T-helper 2 cell (primary cell): ENCODE measurements at regions not wholly inside any gene's neighbourhood (a gene's known extent, or its start where the extent isn't known, plus 50 kb on each side); places are given as distances from the start of the nearest gene placed in this dataset.

Experiments
- DNase-seq, 5 experiments: peaks; one replicate each; pipeline versions ENCODE4 v3.0.0 to v3.0.0-alpha.2; 2012 to 2022

GRCh38 chr13:111862836-111863815 is 203.8 kb upstream of the SOX1 start:
- DNase-seq = no peak

GRCh38 chr13:111864566-111864965 is 202.4 kb upstream of the SOX1 start:
- DNase-seq = no peak

GRCh38 chr13:111865046-111865445 is 201.9 kb upstream of the SOX1 start:
- DNase-seq = no peak

GRCh38 chr13:111865826-111866225 is 201.1 kb upstream of the SOX1 start:
- no peak for DNase-seq

GRCh38 chr13:111866731-111867245 is 200.2 kb upstream of the SOX1 start:
- DNase-seq = no peak

GRCh38 chr13:111867657-111868056 is 199.3 kb upstream of the SOX1 start:
- DNase-seq = no peak

- no peak for DNase-seq
These were observed 198.2 kb upstream of the SOX1 start for GRCh38 chr13:111868716-111869115.

GRCh38 chr13:111872475-111873150 is 194.3 kb upstream of the SOX1 start:
- DNase-seq = no peak

- no peak for DNase-seq
These were observed 193.2 kb upstream of the SOX1 start for GRCh38 chr13:111873676-111874178.

- DNase-seq = no peak
These were observed 192.0 kb upstream of the SOX1 start for GRCh38 chr13:111874981-111875380.

- DNase-seq = no peak
These were observed 191.0 kb upstream of the SOX1 start for GRCh38 chr13:111875915-111876314.

- no peak for DNase-seq
These were observed 190.4 kb upstream of the SOX1 start for GRCh38 chr13:111876506-111876905.

GRCh38 chr13:111877906-111878305 is 189.0 kb upstream of the SOX1 start:
- DNase-seq = no peak

- DNase-seq = no peak
These were observed 187.2 kb upstream of the SOX1 start for GRCh38 chr13:111879719-111880118.

- no peak for DNase-seq
These were observed 186.8 kb upstream of the SOX1 start for GRCh38 chr13:111880185-111880584.

- DNase-seq = no peak
These were observed 185.2 kb upstream of the SOX1 start for GRCh38 chr13:111881700-111882099.

- no peak for DNase-seq
These were observed 184.6 kb upstream of the SOX1 start for GRCh38 chr13:111882351-111882750.

GRCh38 chr13:111883571-111884343 is 183.2 kb upstream of the SOX1 start:
- no peak for DNase-seq

- DNase-seq = no peak
These were observed 180.6 kb upstream of the SOX1 start for GRCh38 chr13:111886217-111886945.

- DNase-seq = no peak
These were observed 173.8 kb upstream of the SOX1 start for GRCh38 chr13:111893071-111893606.

GRCh38 chr13:111893607-111894443 is 173.1 kb upstream of the SOX1 start:
- DNase-seq = no peak
